ENCODE measurements at regions not wholly inside any gene's neighbourhood (a gene's known extent, or its start where the extent isn't known, plus 50 kb on each side); places are given as distances from the start of the nearest gene placed in this dataset.

- no peaks in the 10 kb centered on the region for H3K9me3 ChIP-seq (ENCODE audit: control insufficient read depth, low read length)
- ATAC-seq (ENCODE audit: low FRiP score), result peak; percentile 67
- no peaks in the 10 kb centered on the region for H3K36me3 ChIP-seq (ENCODE audit: control insufficient read depth in 1 of 2, insufficient read depth in 2 of 2, low read length in 1 of 2)
- no peak overlapping the region for H3K4me3 ChIP-seq (ENCODE audit: low read length in 2 of 2)
- WGBS, 2 donors, result 1% methylated on average over 9 of the region's 9 CpGs
- H3K27ac ChIP-seq (ENCODE audit: low read depth in 1 of 2, low read length in 2 of 2), result no peak overlapping the region
- H3K27me3 ChIP-seq (ENCODE audit: control insufficient read depth in 1 of 2, insufficient read depth in 2 of 2, low read length in 1 of 2), result no peaks in the 10 kb centered on the region
- DNase-seq, result no peak
- intact Hi-C loops (cut with DNase I), result loop anchor here (5.0 to 10.0 kb wide), 2 partner anchors 273 to 276 kb away; no protein-coding TSS in a partner anchor
- H3K4me1 ChIP-seq (ENCODE audit: control insufficient read depth in 1 of 2, insufficient read depth in 2 of 2, low read length in 2 of 2), result no peaks in the 10 kb centered on the region
Observed at GRCh38 chr15:98177966-98178592, 217.6 kb downstream of the ARRDC4 start.

DNA sequence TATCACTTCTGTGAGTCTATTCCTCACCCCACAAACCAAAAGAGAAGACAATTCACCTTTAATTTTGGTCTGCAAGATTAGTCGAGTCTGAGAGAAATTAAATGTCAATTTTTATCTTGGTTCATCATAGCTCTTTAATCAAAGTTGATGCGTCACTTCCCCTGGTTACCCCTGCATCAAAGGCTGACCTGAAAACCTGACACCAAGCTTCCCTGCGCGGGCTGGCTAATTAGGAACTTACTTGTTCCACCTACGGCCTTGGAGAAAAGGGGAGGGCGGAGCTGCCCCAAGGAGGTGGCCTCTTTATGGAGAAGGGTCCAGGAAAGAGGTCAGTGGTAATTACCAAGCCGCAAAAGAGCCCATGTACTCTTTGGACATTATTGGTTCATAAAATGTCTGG lies 218.4 kb downstream of the ARRDC4 start:
- H3K36me3 ChIP-seq (ENCODE audit: control insufficient read depth in 1 of 2, insufficient read depth in 2 of 2, low read length in 1 of 2), result no peaks in the 10 kb centered on the region
- no peak overlapping the region for H3K4me3 ChIP-seq (ENCODE audit: low read length in 2 of 2)
- H3K9me3 ChIP-seq (ENCODE audit: control insufficient read depth, low read length), result no peaks in the 10 kb centered on the region
- intact Hi-C loops (cut with DNase I), result loop anchor here (5.0 to 10.0 kb wide), 2 partner anchors 274 to 277 kb away; no protein-coding TSS in a partner anchor
- 48 to 52% methylated on average over 7 of the region's 7 CpGs for WGBS, 2 donors
- no peak overlapping the region for H3K27ac ChIP-seq (ENCODE audit: low read depth in 1 of 2, low read length in 2 of 2)
- no peaks in the 10 kb centered on the region for H3K27me3 ChIP-seq (ENCODE audit: control insufficient read depth in 1 of 2, insufficient read depth in 2 of 2, low read length in 1 of 2)
- ATAC-seq (ENCODE audit: low FRiP score) (no peak), DNase-seq (no peak)
- no peaks in the 10 kb centered on the region for H3K4me1 ChIP-seq (ENCODE audit: control insufficient read depth in 1 of 2, insufficient read depth in 2 of 2, low read length in 2 of 2)

GRCh38 chr15:98187549-98187948 lies 227.0 kb downstream of the ARRDC4 start:
- intact Hi-C loops (cut with DNase I), result no loop called here
- H3K27me3 ChIP-seq (ENCODE audit: control insufficient read depth in 1 of 2, insufficient read depth in 2 of 2, low read length in 1 of 2), result no peaks in the 10 kb centered on the region
- H3K36me3 ChIP-seq (ENCODE audit: control insufficient read depth in 1 of 2, insufficient read depth in 2 of 2, low read length in 1 of 2), result no peaks in the 10 kb centered on the region
- H3K4me1 ChIP-seq (ENCODE audit: control insufficient read depth in 1 of 2, insufficient read depth in 2 of 2, low read length in 2 of 2), result no peaks in the 10 kb centered on the region
- WGBS, 2 donors, result 78 to 79% methylated on average over 7 of the region's 7 CpGs
- no peak for DNase-seq
- no peak overlapping the region for H3K27ac ChIP-seq (ENCODE audit: low read depth in 1 of 2, low read length in 2 of 2)
- no peak for ATAC-seq (ENCODE audit: low FRiP score)
- peaks cover 2% of the 10 kb centered on the region for H3K9me3 ChIP-seq (ENCODE audit: control insufficient read depth, low read length)
- no peak overlapping the region for H3K4me3 ChIP-seq (ENCODE audit: low read length in 2 of 2)

DNA sequence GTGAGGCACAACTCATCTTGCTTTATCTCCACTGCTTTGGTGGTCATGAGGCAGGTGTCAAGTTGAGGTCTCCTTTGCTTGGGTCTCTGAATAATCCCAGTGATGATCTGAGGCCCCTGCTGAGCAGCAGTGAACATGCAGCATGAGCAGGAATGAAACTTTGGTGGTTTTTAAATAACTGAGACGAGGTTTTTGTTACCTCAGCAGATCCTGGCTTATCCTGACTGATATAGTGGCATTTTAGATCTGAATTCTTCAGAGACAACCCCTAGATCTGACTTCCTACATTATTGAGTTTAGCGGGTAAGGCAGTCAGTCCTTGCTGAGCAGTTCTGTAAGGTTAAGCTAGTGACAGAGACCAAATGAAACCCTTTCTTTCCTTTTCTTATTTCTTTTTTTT lies 230.4 kb downstream of the ARRDC4 start:
- DNase-seq, result no peak

GRCh38 chr15:98195796-98196195 lies 235.3 kb downstream of the ARRDC4 start:
- H3K27me3 ChIP-seq (ENCODE audit: control insufficient read depth in 1 of 2, insufficient read depth in 2 of 2, low read length in 1 of 2), result no peaks in the 10 kb centered on the region
- no peak overlapping the region for H3K27ac ChIP-seq (ENCODE audit: low read depth in 1 of 2, low read length in 2 of 2)
- peaks cover 1% of the 10 kb centered on the region for H3K9me3 ChIP-seq (ENCODE audit: control insufficient read depth, low read length)
- no peaks in the 10 kb centered on the region for H3K4me1 ChIP-seq (ENCODE audit: control insufficient read depth in 1 of 2, insufficient read depth in 2 of 2, low read length in 2 of 2)
- H3K36me3 ChIP-seq (ENCODE audit: control insufficient read depth in 1 of 2, insufficient read depth in 2 of 2, low read length in 1 of 2), result no peaks in the 10 kb centered on the region
- no peak overlapping the region for H3K4me3 ChIP-seq (ENCODE audit: low read length in 2 of 2)
- intact Hi-C loops (cut with DNase I), result no loop called here
- DNase-seq, result no peak
- ATAC-seq (ENCODE audit: low FRiP score), result no peak
- WGBS, 2 donors, result 55 to 57% methylated on average over 3 of the region's 3 CpGs

More for the DNA sequence above, 230.4 kb downstream of the ARRDC4 start:
- H3K36me3 ChIP-seq (ENCODE audit: control insufficient read depth in 1 of 2, insufficient read depth in 2 of 2, low read length in 1 of 2), result no peaks in the 10 kb centered on the region
- no peaks in the 10 kb centered on the region for H3K4me1 ChIP-seq (ENCODE audit: control insufficient read depth in 1 of 2, insufficient read depth in 2 of 2, low read length in 2 of 2)
- no peak overlapping the region for H3K27ac ChIP-seq (ENCODE audit: low read depth in 1 of 2, low read length in 2 of 2)
- H3K4me3 ChIP-seq (ENCODE audit: low read length in 2 of 2), result no peak overlapping the region
- peaks cover 3% of the 10 kb centered on the region for H3K9me3 ChIP-seq (ENCODE audit: control insufficient read depth, low read length)
- ATAC-seq (ENCODE audit: low FRiP score), result no peak
- intact Hi-C loops (cut with DNase I), result no loop called here
- no peaks in the 10 kb centered on the region for H3K27me3 ChIP-seq (ENCODE audit: control insufficient read depth in 1 of 2, insufficient read depth in 2 of 2, low read length in 1 of 2)
- WGBS, 2 donors, result 79 to 84% methylated on average over 2 of the region's 2 CpGs

DNA sequence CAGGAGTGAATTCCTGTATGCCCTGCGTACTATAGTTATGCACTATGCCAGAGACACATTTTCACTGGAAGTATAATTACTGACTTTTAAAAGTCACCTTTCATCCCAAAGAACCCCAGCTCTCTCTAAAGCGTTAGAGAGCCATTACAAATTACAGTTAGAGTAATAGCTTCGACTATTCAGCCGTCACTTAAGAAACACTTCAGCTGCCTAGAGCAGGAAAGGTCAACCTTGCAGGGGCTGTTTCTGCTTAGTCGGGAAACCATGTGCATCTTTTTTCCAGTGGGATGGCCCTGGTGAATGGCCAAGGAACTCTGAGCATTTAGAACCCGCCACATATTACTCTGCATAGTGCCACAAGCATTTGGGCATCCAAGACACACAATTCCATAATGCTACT lies 235.9 kb downstream of the ARRDC4 start:
- Histone ChIP-seq H3K4me3 (ENCODE audit: low read length in 2 of 2) (no peak overlapping the region), H3K36me3 (ENCODE audit: control insufficient read depth in 1 of 2, insufficient read depth in 2 of 2, low read length in 1 of 2) (no peaks in the 10 kb centered on the region), H3K27me3 (ENCODE audit: control insufficient read depth in 1 of 2, insufficient read depth in 2 of 2, low read length in 1 of 2) (no peaks in the 10 kb centered on the region), H3K27ac (ENCODE audit: low read depth in 1 of 2, low read length in 2 of 2) (no peak overlapping the region), H3K9me3 (ENCODE audit: control insufficient read depth, low read length) (peaks cover 1% of the 10 kb centered on the region), H3K4me1 (ENCODE audit: control insufficient read depth in 1 of 2, insufficient read depth in 2 of 2, low read length in 2 of 2) (no peaks in the 10 kb centered on the region)
- intact Hi-C loops (cut with DNase I), result no loop called here
- DNase-seq (no peak), ATAC-seq (ENCODE audit: low FRiP score) (no peak)
- WGBS, 2 donors, result 35 to 42% methylated on average over 6 of the region's 6 CpGs

GRCh38 chr15:98202256-98202655 lies 241.8 kb downstream of the ARRDC4 start:
- intact Hi-C loops (cut with DNase I), result no loop called here
- 54 to 59% methylated on average over 5 of the region's 5 CpGs for WGBS, 2 donors
- no peaks in the 10 kb centered on the region for H3K36me3 ChIP-seq (ENCODE audit: control insufficient read depth in 1 of 2, insufficient read depth in 2 of 2, low read length in 1 of 2)
- H3K4me3 ChIP-seq (ENCODE audit: low read length in 2 of 2), result no peak overlapping the region
- DNase-seq, result no peak
- no peaks in the 10 kb centered on the region for H3K27me3 ChIP-seq (ENCODE audit: control insufficient read depth in 1 of 2, insufficient read depth in 2 of 2, low read length in 1 of 2)
- no peak overlapping the region for H3K27ac ChIP-seq (ENCODE audit: low read depth in 1 of 2, low read length in 2 of 2)
- no peaks in the 10 kb centered on the region for H3K9me3 ChIP-seq (ENCODE audit: control insufficient read depth, low read length)
- no peaks in the 10 kb centered on the region for H3K4me1 ChIP-seq (ENCODE audit: control insufficient read depth in 1 of 2, insufficient read depth in 2 of 2, low read length in 2 of 2)
- no peak for ATAC-seq (ENCODE audit: low FRiP score)

DNA sequence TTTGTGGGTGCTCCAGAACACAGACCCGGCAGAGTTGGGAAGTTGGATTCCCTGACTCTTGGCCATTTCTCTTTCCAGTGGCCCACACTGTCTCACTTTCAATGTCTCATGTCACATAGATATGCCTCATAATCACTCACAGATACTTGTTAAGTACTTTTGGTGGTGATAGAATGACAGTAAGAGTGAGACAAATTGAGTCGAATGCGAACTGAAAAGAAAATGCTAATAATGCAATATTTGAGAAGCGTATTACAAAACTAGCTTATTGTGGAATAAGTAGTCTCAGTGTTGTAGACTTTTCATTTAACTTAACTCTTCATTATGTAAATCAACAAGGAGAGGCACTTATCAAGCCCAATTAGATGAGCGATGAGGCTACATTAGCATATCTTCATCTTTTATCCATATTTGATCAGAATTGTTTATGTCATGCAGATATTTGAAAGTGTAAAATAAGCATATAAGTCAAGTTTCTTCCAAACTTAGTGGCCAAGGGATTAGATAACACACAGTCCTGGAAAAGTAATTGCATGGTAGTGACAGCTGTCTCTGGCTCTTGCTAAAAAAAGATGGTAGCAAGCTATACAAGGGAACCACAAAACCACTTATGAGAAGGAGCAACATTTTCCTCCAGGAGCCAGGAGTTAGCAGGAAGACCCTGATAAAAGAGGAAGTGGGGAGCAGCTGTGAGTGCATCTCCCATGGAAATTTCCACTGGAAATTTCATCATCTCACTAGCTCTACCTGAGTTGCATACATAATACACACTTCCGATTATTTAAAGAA lies 243.6 kb downstream of the ARRDC4 start:
- Histone ChIP-seq H3K4me3 (ENCODE audit: low read length in 2 of 2) (no peak overlapping the region), H3K36me3 (ENCODE audit: control insufficient read depth in 1 of 2, insufficient read depth in 2 of 2, low read length in 1 of 2) (no peaks in the 10 kb centered on the region), H3K27ac (ENCODE audit: low read depth in 1 of 2, low read length in 2 of 2) (no peak overlapping the region), H3K27me3 (ENCODE audit: control insufficient read depth in 1 of 2, insufficient read depth in 2 of 2, low read length in 1 of 2) (no peaks in the 10 kb centered on the region), H3K9me3 (ENCODE audit: control insufficient read depth, low read length) (peaks cover 3% of the 10 kb centered on the region), H3K4me1 (ENCODE audit: control insufficient read depth in 1 of 2, insufficient read depth in 2 of 2, low read length in 2 of 2) (no peaks in the 10 kb centered on the region)
- WGBS, 2 donors, result 90 to 93% methylated on average over 6 of the region's 6 CpGs
- DNase-seq (no peak), ATAC-seq (ENCODE audit: low FRiP score) (no peak)
- intact Hi-C loops (cut with DNase I), result no loop called here

GRCh38 chr15:98207928-98208327 lies 247.4 kb downstream of the ARRDC4 start:
- intact Hi-C loops (cut with DNase I), result no loop called here
- H3K36me3 ChIP-seq (ENCODE audit: control insufficient read depth in 1 of 2, insufficient read depth in 2 of 2, low read length in 1 of 2), result no peaks in the 10 kb centered on the region
- 77 to 78% methylated on average over 4 of the region's 4 CpGs for WGBS, 2 donors

More at GRCh38 chr15:98207928-98208327, 247.4 kb downstream of the ARRDC4 start:
- Histone ChIP-seq H3K27me3 (ENCODE audit: control insufficient read depth in 1 of 2, insufficient read depth in 2 of 2, low read length in 1 of 2) (no peaks in the 10 kb centered on the region), H3K4me3 (ENCODE audit: low read length in 2 of 2) (no peak overlapping the region), H3K4me1 (ENCODE audit: control insufficient read depth in 1 of 2, insufficient read depth in 2 of 2, low read length in 2 of 2) (no peaks in the 10 kb centered on the region), H3K9me3 (ENCODE audit: control insufficient read depth, low read length) (peaks cover 3% of the 10 kb centered on the region), H3K27ac (ENCODE audit: low read depth in 1 of 2, low read length in 2 of 2) (no peak overlapping the region)
- DNase-seq (no peak), ATAC-seq (ENCODE audit: low FRiP score) (no peak)

All from aorta (tissue), 5 donors.